Body of pancreas (tissue), 4 donors: ENCODE measurements at regions not wholly inside any gene's neighbourhood (a gene's known extent, or its start where the extent isn't known, plus 50 kb on each side); places are given as distances from the start of the nearest gene placed in this dataset.

Experiments used
- ATAC-seq: fragments of 150-250 bp; one replicate; pipeline ENCODE4 v1.9.1; 2016
- DNase-seq, 4 donors: peaks; one replicate each; pipeline ENCODE4 v3.0.0-alpha.2; 2019
- H3K27ac ChIP-seq, 4 donors: fragments of 200-600 bp; sonication (generic); 1 replicate in 3 of 4; 2 replicates in 1 of 4; pipeline versions ENCODE4 v1.5.1 to v1.6.1; 2016 to 2019; ENCODE audit warnings: mild to moderate bottlenecking in 1 of 4, mixed read lengths in 1 of 4, moderate library complexity in 1 of 4
- H3K27me3 ChIP-seq, 2 donors: fragments of 200-600 bp; sonication (generic); one replicate each; pipeline ENCODE4 v1.6.0; 2016; ENCODE audit warnings: mild to moderate bottlenecking in 1 of 2
- H3K36me3 ChIP-seq, 2 donors: fragments of 200-600 bp; sonication (generic); replicated peaks in 1 of 2; 2 replicates each; pipeline ENCODE4 v1.5.1; 2016; ENCODE audit warnings: low read depth in 2 of 2; ENCODE audit not compliant: insufficient read depth in 1 of 2
- H3K4me1 ChIP-seq: fragments of 200-600 bp; sonication (generic); one replicate; pipeline ENCODE4 v1.6.0; 2016
- H3K4me3 ChIP-seq, 2 donors: fragments of 200-600 bp; sonication (generic); 1 replicate in 1 of 2; 2 replicates in 1 of 2; pipeline ENCODE4 v1.5.1; 2016 to 2019
- H3K9me3 ChIP-seq, 3 donors: fragments of 200-600 bp; sonication (generic); 1 replicate in 2 of 3; 2 replicates in 1 of 3; pipeline ENCODE4 v1.5.1; 2016
- POLR2A ChIP-seq, 3 donors: fragments of 450-650 bp; IDR thresholded peaks; one replicate each; pipeline ENCODE4 v1.6.1; 2016; ENCODE audit warnings: antibody characterized with exemption in 3 of 3, mild to moderate bottlenecking in 2 of 3
- whole genome bisulfite sequencing, 2 donors: methylation state at CpG; one replicate each; pipeline ENCODE4 v1.1.5; 2017; 5-methylcytosine and 5-hydroxymethylcytosine counted together
- intact Hi-C: fragments of 100-400 bp; cut with DNase I; formaldehyde crosslinking; loops from one replicate; pipeline ENCODE4 v1.15.1; 2023
- TF ChIP-seq, protein P1 (sequence below), 7 experiments: fragments of 450-650 bp in 4 of 7; fragments of 200-600 bp in 3 of 7; sonication (generic) in 3 of 7; IDR thresholded peaks; one replicate each; pipeline ENCODE4 v1.5.1; 2016 to 2019; ENCODE audit warnings: antibody characterized with exemption in 7 of 7

DNA sequence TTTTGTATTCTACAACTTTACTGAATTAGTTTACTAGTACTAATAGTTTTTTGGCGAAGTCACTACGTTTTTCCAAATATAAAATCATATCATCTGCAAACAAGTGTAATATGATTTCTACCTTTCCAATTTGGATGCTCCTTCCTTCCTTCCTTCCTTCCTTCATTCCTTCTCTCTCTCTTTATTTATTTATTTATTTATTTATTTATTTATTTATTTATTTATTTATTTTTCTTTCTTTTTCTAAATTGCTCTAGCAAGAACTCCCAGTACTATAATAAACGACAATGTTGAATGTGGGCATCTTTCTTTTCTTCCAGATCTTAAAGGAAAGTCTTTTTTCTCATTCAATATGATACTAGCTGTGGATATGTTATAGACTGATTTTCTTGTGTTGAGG is 656.0 kb upstream of the LUZP2 start:
- ATAC-seq: no peak

DNA sequence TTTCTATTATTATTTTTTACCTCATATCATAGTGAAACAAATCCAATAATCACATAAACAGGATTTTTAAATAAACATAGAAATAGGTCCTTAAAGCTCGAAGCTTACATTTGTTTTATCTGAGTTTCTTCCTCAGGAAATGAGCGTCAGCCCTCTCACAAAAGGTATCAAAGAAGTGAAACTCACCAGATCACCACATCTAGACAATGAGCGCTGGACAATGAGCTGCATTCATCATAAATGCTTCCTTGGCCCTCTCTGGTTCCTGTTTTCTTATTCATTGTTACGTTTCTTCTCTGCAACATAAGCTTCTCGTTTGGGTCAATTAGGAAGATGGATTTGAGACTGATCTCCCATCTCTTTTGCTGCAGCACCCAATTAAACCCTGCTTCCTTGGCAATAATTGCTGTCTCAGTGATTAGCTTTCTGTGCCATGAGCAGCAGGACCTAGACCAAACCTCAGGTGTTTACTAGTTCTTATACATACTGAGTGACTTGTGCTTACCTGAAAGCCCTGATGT is 649.9 kb upstream of the LUZP2 start:
- ATAC-seq: no peak
- Histone ChIP-seq H3K4me1 (no peaks in the 10 kb centered on the region), H3K27ac (no peak overlapping the region), H3K36me3 (no peaks in the 10 kb centered on the region), H3K27me3 (no peaks in the 10 kb centered on the region), H3K9me3 (peaks cover 0 to 4% (median 0%) of the 10 kb centered on the region in 3 donors), H3K4me3 (no peak overlapping the region)
- 70 to 73% methylated on average over 5 of the region's 5 CpGs for WGBS, 2 donors
- no peak for DNase-seq
- TF ChIP-seq, protein P1, sequence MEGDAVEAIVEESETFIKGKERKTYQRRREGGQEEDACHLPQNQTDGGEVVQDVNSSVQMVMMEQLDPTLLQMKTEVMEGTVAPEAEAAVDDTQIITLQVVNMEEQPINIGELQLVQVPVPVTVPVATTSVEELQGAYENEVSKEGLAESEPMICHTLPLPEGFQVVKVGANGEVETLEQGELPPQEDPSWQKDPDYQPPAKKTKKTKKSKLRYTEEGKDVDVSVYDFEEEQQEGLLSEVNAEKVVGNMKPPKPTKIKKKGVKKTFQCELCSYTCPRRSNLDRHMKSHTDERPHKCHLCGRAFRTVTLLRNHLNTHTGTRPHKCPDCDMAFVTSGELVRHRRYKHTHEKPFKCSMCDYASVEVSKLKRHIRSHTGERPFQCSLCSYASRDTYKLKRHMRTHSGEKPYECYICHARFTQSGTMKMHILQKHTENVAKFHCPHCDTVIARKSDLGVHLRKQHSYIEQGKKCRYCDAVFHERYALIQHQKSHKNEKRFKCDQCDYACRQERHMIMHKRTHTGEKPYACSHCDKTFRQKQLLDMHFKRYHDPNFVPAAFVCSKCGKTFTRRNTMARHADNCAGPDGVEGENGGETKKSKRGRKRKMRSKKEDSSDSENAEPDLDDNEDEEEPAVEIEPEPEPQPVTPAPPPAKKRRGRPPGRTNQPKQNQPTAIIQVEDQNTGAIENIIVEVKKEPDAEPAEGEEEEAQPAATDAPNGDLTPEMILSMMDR (IDR thresholded peaks at IDR 0.05): no peak
- no peak for TF ChIP-seq POLR2A (IDR thresholded peaks at IDR 0.05)
- intact Hi-C loops: no loop called here

More for the DNA sequence above, 656.0 kb upstream of the LUZP2 start:
- DNase-seq: no peak
- H3K9me3 ChIP-seq: no peaks in the 10 kb centered on the region
- H3K4me1 ChIP-seq: no peaks in the 10 kb centered on the region
- no peak overlapping the region for H3K4me3 ChIP-seq
- no peak overlapping the region for H3K27ac ChIP-seq
- WGBS, 2 donors: 87 to 88% methylated on average over 3 of the region's 3 CpGs
- no peaks in the 10 kb centered on the region for H3K27me3 ChIP-seq
- TF ChIP-seq, protein P1 (IDR thresholded peaks at IDR 0.05): no peak
- no peak for TF ChIP-seq POLR2A (IDR thresholded peaks at IDR 0.05)
- H3K36me3 ChIP-seq: no peaks in the 10 kb centered on the region
- intact Hi-C loops: no loop called here

DNA sequence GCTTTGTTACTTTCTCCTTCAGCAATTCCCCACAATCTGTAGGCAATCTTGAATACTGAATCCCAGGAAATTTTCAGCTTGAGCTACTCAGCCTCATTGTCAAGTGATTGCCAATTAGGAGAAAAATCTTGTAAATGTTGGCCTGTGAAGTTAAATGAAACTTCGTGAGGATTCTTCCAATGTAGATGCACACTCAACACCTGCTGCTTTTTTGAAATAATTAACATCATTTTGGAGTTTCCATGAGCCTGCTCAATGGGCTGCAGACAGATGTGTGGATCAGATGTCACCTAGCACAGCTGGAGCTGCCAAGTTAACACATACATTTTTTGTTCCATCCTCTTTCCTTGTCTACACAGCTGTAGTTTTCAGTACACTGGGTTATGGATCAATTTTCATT is 645.6 kb upstream of the LUZP2 start:
- H3K27ac ChIP-seq: no peak overlapping the region
- 49 to 79% methylated on average over 1 of the region's 1 CpG for WGBS, 2 donors
- H3K9me3 ChIP-seq: peaks cover 0 to 2% (median 0%) of the 10 kb centered on the region in 3 donors
- no peaks in the 10 kb centered on the region for H3K4me1 ChIP-seq
- DNase-seq (no peak), ATAC-seq (no peak)
- H3K27me3 ChIP-seq: no peaks in the 10 kb centered on the region
- TF ChIP-seq POLR2A (IDR thresholded peaks at IDR 0.05): no peak
- TF ChIP-seq, protein P1 (IDR thresholded peaks at IDR 0.05): no peak
- intact Hi-C loops: no loop called here
- no peak overlapping the region for H3K4me3 ChIP-seq
- H3K36me3 ChIP-seq: no peaks in the 10 kb centered on the region

GRCh38 chr11:23856654-23857053 is 640.2 kb upstream of the LUZP2 start:
- ATAC-seq: no peak
- Histone ChIP-seq H3K27me3 (no peaks in the 10 kb centered on the region), H3K4me3 (no peak overlapping the region), H3K27ac (no peak overlapping the region), H3K36me3 (no peaks in the 10 kb centered on the region), H3K9me3 (no peaks in the 10 kb centered on the region), H3K4me1 (no peaks in the 10 kb centered on the region)
- intact Hi-C loops: no loop called here
- DNase-seq: no peak
- TF ChIP-seq, protein P1 (IDR thresholded peaks at IDR 0.05): no peak
- no peak for TF ChIP-seq POLR2A (IDR thresholded peaks at IDR 0.05)
- 61% methylated on average over 1 of the region's 1 CpG for WGBS, 2 donors

DNA sequence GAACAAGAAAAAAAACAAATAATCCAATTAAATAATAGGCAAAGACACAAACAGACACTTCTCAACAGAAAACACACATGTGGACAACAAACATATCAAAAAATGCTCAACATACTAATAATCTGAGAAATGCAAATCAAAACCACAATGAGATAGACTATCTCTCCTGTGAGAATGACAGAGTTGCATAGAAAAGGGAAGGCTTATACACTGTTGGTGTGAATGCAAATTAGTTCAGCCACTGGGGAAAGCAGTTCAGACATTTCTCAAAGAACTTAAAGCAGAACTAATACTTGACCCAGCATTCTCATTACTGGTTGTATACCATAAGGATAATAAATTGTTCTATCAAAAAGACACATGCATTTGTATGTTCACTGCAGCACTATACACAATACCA is 637.8 kb upstream of the LUZP2 start:
- no peak for ATAC-seq
- no peaks in the 10 kb centered on the region for H3K4me1 ChIP-seq

More for the DNA sequence above, 637.8 kb upstream of the LUZP2 start:
- intact Hi-C loops: no loop called here
- TF ChIP-seq, protein P1 (IDR thresholded peaks at IDR 0.05): no peak
- TF ChIP-seq POLR2A (IDR thresholded peaks at IDR 0.05): no peak
- no peaks in the 10 kb centered on the region for H3K9me3 ChIP-seq
- no peaks in the 10 kb centered on the region for H3K27me3 ChIP-seq
- H3K36me3 ChIP-seq: no peaks in the 10 kb centered on the region
- no peak overlapping the region for H3K4me3 ChIP-seq
- DNase-seq: no peak
- H3K27ac ChIP-seq: no peak overlapping the region
